ENCODE measurements at regions not wholly inside any gene's neighbourhood (a gene's known extent, or its start where the extent isn't known, plus 50 kb on each side); places are given as distances from the start of the nearest gene placed in this dataset.

GRCh38 chr5:104081232-104081631 is 518.6 kb upstream of the NUDT12 start:
- TF ChIP-seq CSRNP3 (CRISPR knock-in tag; IDR thresholded peaks at IDR 0.05) = no peak
- no peak for TF ChIP-seq PPARA (CRISPR knock-in tag; IDR thresholded peaks at IDR 0.05; ENCODE audit: borderline replicate concordance)
- TF ChIP-seq GLIS3 (CRISPR knock-in tag; IDR thresholded peaks at IDR 0.05) = no peak
- TF ChIP-seq ESRRG (CRISPR knock-in tag; IDR thresholded peaks at IDR 0.05) = no peak
- TF ChIP-seq, protein P1, sequence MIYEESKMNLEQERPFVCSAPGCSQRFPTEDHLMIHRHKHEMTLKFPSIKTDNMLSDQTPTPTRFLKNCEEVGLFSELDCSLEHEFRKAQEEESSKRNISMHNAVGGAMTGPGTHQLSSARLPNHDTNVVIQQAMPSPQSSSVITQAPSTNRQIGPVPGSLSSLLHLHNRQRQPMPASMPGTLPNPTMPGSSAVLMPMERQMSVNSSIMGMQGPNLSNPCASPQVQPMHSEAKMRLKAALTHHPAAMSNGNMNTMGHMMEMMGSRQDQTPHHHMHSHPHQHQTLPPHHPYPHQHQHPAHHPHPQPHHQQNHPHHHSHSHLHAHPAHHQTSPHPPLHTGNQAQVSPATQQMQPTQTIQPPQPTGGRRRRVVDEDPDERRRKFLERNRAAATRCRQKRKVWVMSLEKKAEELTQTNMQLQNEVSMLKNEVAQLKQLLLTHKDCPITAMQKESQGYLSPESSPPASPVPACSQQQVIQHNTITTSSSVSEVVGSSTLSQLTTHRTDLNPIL (CRISPR knock-in tag; IDR thresholded peaks at IDR 0.05; ENCODE audit: low read depth) = no peak
- TF ChIP-seq, protein P2, sequence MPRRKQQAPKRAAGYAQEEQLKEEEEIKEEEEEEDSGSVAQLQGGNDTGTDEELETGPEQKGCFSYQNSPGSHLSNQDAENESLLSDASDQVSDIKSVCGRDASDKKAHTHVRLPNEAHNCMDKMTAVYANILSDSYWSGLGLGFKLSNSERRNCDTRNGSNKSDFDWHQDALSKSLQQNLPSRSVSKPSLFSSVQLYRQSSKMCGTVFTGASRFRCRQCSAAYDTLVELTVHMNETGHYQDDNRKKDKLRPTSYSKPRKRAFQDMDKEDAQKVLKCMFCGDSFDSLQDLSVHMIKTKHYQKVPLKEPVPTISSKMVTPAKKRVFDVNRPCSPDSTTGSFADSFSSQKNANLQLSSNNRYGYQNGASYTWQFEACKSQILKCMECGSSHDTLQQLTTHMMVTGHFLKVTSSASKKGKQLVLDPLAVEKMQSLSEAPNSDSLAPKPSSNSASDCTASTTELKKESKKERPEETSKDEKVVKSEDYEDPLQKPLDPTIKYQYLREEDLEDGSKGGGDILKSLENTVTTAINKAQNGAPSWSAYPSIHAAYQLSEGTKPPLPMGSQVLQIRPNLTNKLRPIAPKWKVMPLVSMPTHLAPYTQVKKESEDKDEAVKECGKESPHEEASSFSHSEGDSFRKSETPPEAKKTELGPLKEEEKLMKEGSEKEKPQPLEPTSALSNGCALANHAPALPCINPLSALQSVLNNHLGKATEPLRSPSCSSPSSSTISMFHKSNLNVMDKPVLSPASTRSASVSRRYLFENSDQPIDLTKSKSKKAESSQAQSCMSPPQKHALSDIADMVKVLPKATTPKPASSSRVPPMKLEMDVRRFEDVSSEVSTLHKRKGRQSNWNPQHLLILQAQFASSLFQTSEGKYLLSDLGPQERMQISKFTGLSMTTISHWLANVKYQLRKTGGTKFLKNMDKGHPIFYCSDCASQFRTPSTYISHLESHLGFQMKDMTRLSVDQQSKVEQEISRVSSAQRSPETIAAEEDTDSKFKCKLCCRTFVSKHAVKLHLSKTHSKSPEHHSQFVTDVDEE (CRISPR knock-in tag; IDR thresholded peaks at IDR 0.05) = no peak
- TF ChIP-seq ZNF565 (CRISPR knock-in tag; conservative IDR thresholded peaks at IDR 0.05; ENCODE audit: low read depth) = no peak
- no peak for TF ChIP-seq RARB (CRISPR knock-in tag; IDR thresholded peaks at IDR 0.05)
- TF ChIP-seq PATZ1 (CRISPR knock-in tag; IDR thresholded peaks at IDR 0.05; ENCODE audit: borderline replicate concordance) = no peak
- no peak for TF ChIP-seq CSDC2 (CRISPR knock-in tag; IDR thresholded peaks at IDR 0.05)
